H1 (cell line): ENCODE measurements at regions not wholly inside any gene's neighbourhood (a gene's known extent, or its start where the extent isn't known, plus 50 kb on each side); places are given as distances from the start of the nearest gene placed in this dataset.

Source experiments
- CTCF ChIA-PET: fragments of 300-600 bp; sonication (Branson Sonifier 250); formaldehyde crosslinking; loops from one replicate; lab custom pipeline; 2021; ENCODE audit not compliant: partially characterized antibody; lab: Charles Lee
- POLR2A ChIA-PET: fragments of 300-600 bp; sonication (Branson Sonifier 250); formaldehyde crosslinking; loops from one replicate; lab custom pipeline; 2021; ENCODE audit warnings: inconsistent platforms; ENCODE audit not compliant: partially characterized antibody; lab: Charles Lee
- DNase-seq, 2 experiments: peaks; one replicate each; pipeline versions ENCODE4 v3.0.0 to v3.0.0-alpha.2; 2010 to 2022; ENCODE audit warnings: low spot score in 2 of 2, low read depth in 1 of 2, mixed read lengths in 1 of 2
- FAIRE-seq: peaks from 2 replicates; lab custom pipeline; 2011; peaks lifted over from hg19 to GRCh38; lab: Jason Lieb, UNC
- H2AFZ ChIP-seq: 2 replicates; pipeline ENCODE4 v1.8.1; 2012; ENCODE audit warnings: low read length, inconsistent platforms
- H2AK5ac ChIP-seq: 2 replicates; pipeline ENCODE4 v1.6.1; 2013; ENCODE audit warnings: low read depth, low read length
- H2BK120ac ChIP-seq: replicated peaks from 2 replicates; pipeline ENCODE3; 2013; ENCODE audit warnings: low read depth, low read length, inconsistent platforms
- H2BK12ac ChIP-seq: 2 replicates; pipeline ENCODE4 v1.6.1; 2013; ENCODE audit warnings: low read depth, low read length
- H2BK15ac ChIP-seq: 2 replicates; pipeline ENCODE4 v1.6.1; 2013; ENCODE audit warnings: low read length
- H2BK20ac ChIP-seq: 2 replicates; pipeline ENCODE4 v1.6.1; 2013; ENCODE audit warnings: low read length
- H2BK5ac ChIP-seq: 2 replicates; pipeline ENCODE4 v1.6.1; 2013; ENCODE audit warnings: low read depth, low read length
- H3K14ac ChIP-seq: 2 replicates; pipeline ENCODE4 v1.6.1; 2013; ENCODE audit warnings: inconsistent platforms; ENCODE audit not compliant: insufficient read length
- H3K18ac ChIP-seq: 2 replicates; pipeline ENCODE4 v1.6.1; 2013; ENCODE audit warnings: low read length; ENCODE audit errors: extremely low read depth
- H3K23ac ChIP-seq: 2 replicates; pipeline ENCODE4 v1.6.1; 2013; ENCODE audit warnings: inconsistent platforms; ENCODE audit not compliant: insufficient read length
- H3K23me2 ChIP-seq: 2 replicates; pipeline ENCODE4 v1.6.1; 2013; ENCODE audit warnings: low read depth, low read length
- H3K27ac ChIP-seq: 2 replicates; pipeline ENCODE4 v1.6.1; 2011; ENCODE audit warnings: low read depth, low read length, inconsistent platforms
- H3K27me3 ChIP-seq, 4 experiments: replicated peaks in 1 of 4; 1 replicate in 1 of 4; 2 replicates in 3 of 4; pipeline versions ENCODE4 v1.6.1 to v1.8.1; 2011 to 2013; ENCODE audit warnings: low read length in 3 of 4, mild to moderate bottlenecking in 3 of 4, inconsistent platforms in 2 of 4, mixed read lengths in 2 of 4, moderate library complexity in 1 of 4; ENCODE audit not compliant: control insufficient read depth in 3 of 4, insufficient read depth in 3 of 4; ENCODE audit errors: extremely low read depth in 1 of 4
- H3K36me3 ChIP-seq, 4 experiments: 2 replicates each; pipeline versions ENCODE4 v1.6.1 to v1.8.1; 2011 to 2013; ENCODE audit warnings: mild to moderate bottlenecking in 4 of 4, low read length in 3 of 4, moderate library complexity in 2 of 4, control low read depth in 1 of 4, inconsistent platforms in 1 of 4; ENCODE audit not compliant: insufficient read depth in 4 of 4, control insufficient read depth in 2 of 4
- H3K4ac ChIP-seq: replicated peaks from 2 replicates; pipeline ENCODE3; 2013; ENCODE audit warnings: low read length, low read depth, mixed read lengths, inconsistent platforms; ENCODE audit not compliant: insufficient read length
- H3K4me1 ChIP-seq, 4 experiments: replicated peaks in 1 of 4; 1 replicate in 1 of 4; 2 replicates in 3 of 4; pipeline versions ENCODE4 v1.6.1 to v1.8.1; 2011 to 2013; ENCODE audit warnings: low read length in 3 of 4, inconsistent platforms in 2 of 4, mixed read lengths in 1 of 4; ENCODE audit not compliant: insufficient read depth in 4 of 4, control insufficient read depth in 3 of 4
- H3K4me2 ChIP-seq, 2 experiments: 2 replicates each; pipeline versions ENCODE4 v1.6.1 to v1.8.1; 2011 to 2013; ENCODE audit warnings: low read depth in 2 of 2, low read length in 2 of 2, control low read depth in 1 of 2, inconsistent platforms in 1 of 2, mild to moderate bottlenecking in 1 of 2; ENCODE audit not compliant: insufficient read depth in 1 of 2
- H3K4me3 ChIP-seq, 4 experiments: fragments of 200-600, 300-600 bp in 1 of 4; sonication (generic), shearing (Covaris generic), sonication (Bioruptor Twin) in 1 of 4; 2 replicates each; pipeline versions ENCODE4 v1.5.1 to v1.8.1; 2011 to 2016; ENCODE audit warnings: low read length in 4 of 4, low read depth in 3 of 4, control low read depth in 2 of 4, inconsistent platforms in 2 of 4, mild to moderate bottlenecking in 2 of 4, mixed read lengths in 1 of 4, moderate library complexity in 1 of 4; ENCODE audit not compliant: insufficient read depth in 2 of 4; ENCODE audit errors: extremely low read depth in 1 of 4
- H3K56ac ChIP-seq: replicated peaks from 2 replicates; pipeline ENCODE3; 2013; ENCODE audit warnings: low read depth, mild to moderate bottlenecking, mixed read lengths, low read length, inconsistent platforms; ENCODE audit not compliant: insufficient read length
- H3K79me1 ChIP-seq: 2 replicates; pipeline ENCODE4 v1.6.1; 2013; ENCODE audit warnings: low read depth, low read length, control low read depth
- H3K79me2 ChIP-seq, 2 experiments: 2 replicates each; pipeline versions ENCODE4 v1.6.1 to v1.8.1; 2012 to 2013; ENCODE audit warnings: low read length in 2 of 2, mild to moderate bottlenecking in 2 of 2, inconsistent platforms in 1 of 2; ENCODE audit not compliant: insufficient read depth in 2 of 2, control insufficient read depth in 1 of 2
- H3K9ac ChIP-seq, 4 experiments: replicated peaks in 1 of 4; 1 replicate in 1 of 4; 2 replicates in 3 of 4; pipeline versions ENCODE4 v1.6.1 to v1.8.1; 2011 to 2013; ENCODE audit warnings: low read depth in 3 of 4, low read length in 3 of 4, control low read depth in 2 of 4, mild to moderate bottlenecking in 2 of 4, moderate library complexity in 2 of 4, inconsistent platforms in 1 of 4; ENCODE audit errors: extremely low read depth in 1 of 4
- H3K9me3 ChIP-seq, 2 experiments: 2 replicates each; pipeline versions ENCODE4 v1.6.1 to v1.8.1; 2012 to 2013; ENCODE audit warnings: mild to moderate bottlenecking in 2 of 2, moderate library complexity in 2 of 2, control low read depth in 1 of 2, inconsistent platforms in 1 of 2, low read depth in 1 of 2, low read length in 1 of 2, mixed read lengths in 1 of 2; ENCODE audit not compliant: insufficient read depth in 2 of 2
- H4K20me1 ChIP-seq, 2 experiments: replicated peaks in 1 of 2; 2 replicates each; pipeline versions ENCODE3 to v1.8.1; 2011 to 2013; ENCODE audit warnings: inconsistent platforms in 2 of 2, low read length in 2 of 2, mild to moderate bottlenecking in 1 of 2; ENCODE audit not compliant: insufficient read depth in 2 of 2, control insufficient read depth in 1 of 2
- H4K5ac ChIP-seq: 2 replicates; pipeline ENCODE4 v1.6.1; 2013; ENCODE audit warnings: low read length, low read depth, mixed read lengths, inconsistent platforms; ENCODE audit not compliant: insufficient read length
- H4K8ac ChIP-seq: 2 replicates; pipeline ENCODE4 v1.8.0; 2013; ENCODE audit warnings: mild to moderate bottlenecking, moderate library complexity, low read length, inconsistent platforms; ENCODE audit not compliant: insufficient read depth; ENCODE audit errors: extremely low read depth
- H4K91ac ChIP-seq: replicated peaks from 2 replicates; pipeline ENCODE3; 2013; ENCODE audit warnings: low read length, mixed read lengths, inconsistent platforms; ENCODE audit not compliant: insufficient read length
- ATF2 ChIP-seq: IDR thresholded peaks from 2 replicates; pipeline ENCODE4 v1.6.1; 2012; ENCODE audit warnings: low read length, inconsistent platforms
- BACH1 ChIP-seq: IDR thresholded peaks from 2 replicates; pipeline ENCODE4 v1.6.1; 2012; ENCODE audit warnings: low read length, improper control_type of control experiment
- CREB1 ChIP-seq: IDR thresholded peaks from 2 replicates; pipeline ENCODE4 v1.6.1; 2012; ENCODE audit warnings: inconsistent platforms
- CTCF ChIP-seq, 3 experiments: IDR thresholded peaks; 1 replicate in 2 of 3; 2 replicates in 1 of 3; pipeline versions ENCODE4 v1.5.1 to v1.6.1; 2011; ENCODE audit warnings: low read length in 3 of 3, mild to moderate bottlenecking in 3 of 3, inconsistent platforms in 2 of 3, low read depth in 1 of 3, moderate library complexity in 1 of 3; ENCODE audit not compliant: insufficient read depth in 1 of 3; ENCODE audit errors: control extremely low read depth in 1 of 3
- KDM5A ChIP-seq: fragments of 200-600 bp; IDR thresholded peaks from 2 replicates; pipeline ENCODE4 v1.7.1; 2012; ENCODE audit warnings: mild to moderate bottlenecking, low read length, inconsistent platforms, mixed read lengths
- POLR2A ChIP-seq, 2 experiments: IDR thresholded peaks; 1 replicate in 1 of 2; 2 replicates in 1 of 2; pipeline ENCODE4 v1.6.1; 2011; ENCODE audit warnings: low read depth in 2 of 2, low read length in 2 of 2, mild to moderate bottlenecking in 2 of 2; ENCODE audit errors: control extremely low read depth in 1 of 2
- RAD21 ChIP-seq, 2 experiments: IDR thresholded peaks in 1 of 2; conservative IDR thresholded peaks in 1 of 2; 2 replicates each; pipeline ENCODE4 v1.6.1; 2011; ENCODE audit warnings: low read depth in 2 of 2, low read length in 2 of 2, improper control_type of control experiment in 1 of 2, inconsistent platforms in 1 of 2, mild to moderate bottlenecking in 1 of 2, moderate library complexity in 1 of 2
- RNF2 ChIP-seq: fragments of 200-900, 300-1000 bp; sonication (generic); IDR thresholded peaks from 2 replicates; pipeline ENCODE4 v1.7.1; 2016; ENCODE audit warnings: borderline replicate concordance, low read depth, mild to moderate bottlenecking, antibody characterized with exemption, low read length; ENCODE audit not compliant: poor library complexity, severe bottlenecking; ENCODE audit errors: missing control alignments
- SP4 ChIP-seq: IDR thresholded peaks from 2 replicates; pipeline ENCODE4 v1.6.1; 2012; ENCODE audit warnings: low read length, inconsistent platforms
- TAF1 ChIP-seq: IDR thresholded peaks from 2 replicates; pipeline ENCODE4 v1.6.1; 2011; ENCODE audit warnings: mild to moderate bottlenecking, low read depth, low read length
- WGBS, 2 experiments: shearing (Covaris generic) in 1 of 2; methylation state at CpG; one replicate each; pipeline versions ENCODE4 v1.1.6 to v1.1.7; 2013 to 2015; ENCODE audit warnings: low lambda C conversion rate in 2 of 2, mixed read lengths in 2 of 2, inconsistent platforms in 1 of 2, low coverage in 1 of 2, missing lambda C conversion rate in 1 of 2; ENCODE audit not compliant: insufficient replicate concordance in 2 of 2, insufficient coverage in 1 of 2, insufficient read length in 1 of 2; ENCODE audit errors: extremely low coverage in 1 of 2, missing lambda C conversion rate in 1 of 2; 5-methylcytosine and 5-hydroxymethylcytosine counted together

- CTCF ChIA-PET: interaction anchor here (1.8 kb wide), 1 partner anchor 69 kb away, joined by 3 read pairs; no protein-coding TSS in a partner anchor
- FAIRE-seq: no peak
- 89% methylated on average over 3 of the region's 3 CpGs; no CpG with 5 or more reads in 1 of the 2 experiments for WGBS, 2 experiments
- no peak for TF ChIP-seq TAF1
- TF ChIP-seq ATF2: no peak
- TF ChIP-seq RNF2: no peak
- TF ChIP-seq BACH1: no peak
- no peak for TF ChIP-seq CTCF (IDR thresholded peaks at IDR 0.05; ENCODE audit: control extremely low read depth in 1 of 3, insufficient read depth in 1 of 3, low read depth in 1 of 3, low read length in 3 of 3)
- no peak for TF ChIP-seq KDM5A
- no peak for TF ChIP-seq POLR2A (IDR thresholded peaks at IDR 0.05; ENCODE audit: control extremely low read depth in 1 of 2, low read depth in 2 of 2, low read length in 2 of 2)
- no peak for TF ChIP-seq RAD21 (IDR thresholded peaks at IDR 0.05 in 1 of 2, conservative IDR thresholded peaks at IDR 0.05 in 1 of 2; ENCODE audit: low read depth in 2 of 2, low read length in 2 of 2)
- TF ChIP-seq SP4: no peak
- TF ChIP-seq CREB1: no peak
Measured at GRCh38 chr4:124420166-124420695, 292.3 kb downstream of the ANKRD50 start.

More at GRCh38 chr4:124420166-124420695, 292.3 kb downstream of the ANKRD50 start:
- Histone ChIP-seq H3K23me2 (no peaks in the 10 kb centered on the region), H3K23ac (no peak overlapping the region), H3K9ac (no peak overlapping the region), H2BK15ac (no peak overlapping the region), H3K56ac (no peak overlapping the region), H4K5ac (no peak overlapping the region), H3K27ac (no peak overlapping the region), H3K14ac (no peak overlapping the region), H2AK5ac (no peak overlapping the region), H3K79me2 (no peaks in the 10 kb centered on the region), H4K91ac (no peak overlapping the region), H3K79me1 (no peaks in the 10 kb centered on the region), H2AFZ (no peak overlapping the region), H3K36me3 (no peaks in the 10 kb centered on the region), H3K4me3 (no peak overlapping the region), H2BK120ac (no peak overlapping the region), H2BK12ac (no peak overlapping the region), H3K4me1 (peaks cover 0 to 5% (median 0%) of the 10 kb centered on the region in 4 experiments; a peak in 2 of 7 replicates), H4K20me1 (no peaks in the 10 kb centered on the region), H3K27me3 (no peaks in the 10 kb centered on the region), H2BK20ac (no peak overlapping the region), H3K9me3 (no peaks in the 10 kb centered on the region), H2BK5ac (no peak overlapping the region), H3K4ac (no peak overlapping the region), H3K18ac (no peak overlapping the region), H4K8ac (no peak overlapping the region), H3K4me2 (no peak overlapping the region)
- DNase-seq: no peak
- POLR2A ChIA-PET: no interaction called here
